BLaER1 (cell line): ENCODE measurements at regions not wholly inside any gene's neighbourhood (a gene's known extent, or its start where the extent isn't known, plus 50 kb on each side); places are given as distances from the start of the nearest gene placed in this dataset.
A peak's percentile ranks its signal among the peaks of the same experiment; 100 is the strongest.

Source experiments
- H3K27ac ChIP-seq: shearing (Covaris generic); formaldehyde crosslinking; 2 replicates; pipeline ENCODE4 v1.8.1; 2022
- H3K27me3 ChIP-seq: shearing (Covaris generic); formaldehyde crosslinking; 2 replicates; pipeline ENCODE4 v1.8.1; 2022
- H3K36me3 ChIP-seq: shearing (Covaris generic); formaldehyde crosslinking; 2 replicates; pipeline ENCODE4 v1.8.1; 2022
- H3K4me1 ChIP-seq: shearing (Covaris generic); formaldehyde crosslinking; 2 replicates; pipeline ENCODE4 v1.8.1; 2022
- H3K4me2 ChIP-seq: shearing (Covaris generic); formaldehyde crosslinking; 2 replicates; pipeline ENCODE4 v1.8.1; 2022
- H3K4me3 ChIP-seq: shearing (Covaris generic); formaldehyde crosslinking; 2 replicates; pipeline ENCODE4 v1.8.1; 2022
- H3K9ac ChIP-seq: shearing (Covaris generic); formaldehyde crosslinking; 2 replicates; pipeline ENCODE4 v1.8.1; 2022
- H3K9me3 ChIP-seq: shearing (Covaris generic); formaldehyde crosslinking; 2 replicates; pipeline ENCODE4 v1.8.1; 2022
- H4K20me1 ChIP-seq: shearing (Covaris generic); formaldehyde crosslinking; 2 replicates; pipeline ENCODE4 v1.8.1; 2022
- Cebpa-rat ChIP-seq: shearing (Covaris generic); IDR thresholded peaks from 2 replicates; pipeline ENCODE4 v1.8.1; 2022

GRCh38 chr6:44620922-44621321 is 233.4 kb downstream of the CDC5L start:
- Histone ChIP-seq H3K27me3 (no peaks in the 10 kb centered on the region), H3K9ac (no peak overlapping the region), H3K4me1 (peaks cover 100% of the 10 kb centered on the region), H3K4me2 (peak overlapping the region; percentile 79), H3K4me3 (no peak overlapping the region), H3K36me3 (no peaks in the 10 kb centered on the region), H3K27ac (no peak overlapping the region), H4K20me1 (no peaks in the 10 kb centered on the region), H3K9me3 (no peaks in the 10 kb centered on the region)
- no peak for TF ChIP-seq Cebpa-rat

GRCh38 chr6:44621846-44622245 is 234.3 kb downstream of the CDC5L start:
- H3K9me3 ChIP-seq = no peaks in the 10 kb centered on the region
- no peaks in the 10 kb centered on the region for H3K36me3 ChIP-seq
- H3K4me1 ChIP-seq = peaks cover 100% of the 10 kb centered on the region
- no peak overlapping the region for H3K9ac ChIP-seq
- no peaks in the 10 kb centered on the region for H4K20me1 ChIP-seq
- H3K27me3 ChIP-seq = no peaks in the 10 kb centered on the region
- no peak overlapping the region for H3K4me3 ChIP-seq
- peak overlapping the region; percentile 79 for H3K4me2 ChIP-seq
- peak overlapping the region; percentile 52; the same call in 1 of the 2 replicates for H3K27ac ChIP-seq
- no peak for TF ChIP-seq Cebpa-rat

GRCh38 chr6:44622555-44622954 is 235.0 kb downstream of the CDC5L start:
- no peak for TF ChIP-seq Cebpa-rat
- no peak overlapping the region for H3K4me3 ChIP-seq
- no peaks in the 10 kb centered on the region for H3K27me3 ChIP-seq
- H3K4me1 ChIP-seq = peaks cover 100% of the 10 kb centered on the region
- H3K27ac ChIP-seq = no peak overlapping the region
- no peak overlapping the region for H3K9ac ChIP-seq
- no peaks in the 10 kb centered on the region for H4K20me1 ChIP-seq
- no peaks in the 10 kb centered on the region for H3K36me3 ChIP-seq
- no peaks in the 10 kb centered on the region for H3K9me3 ChIP-seq
- peak overlapping the region; percentile 79 for H3K4me2 ChIP-seq

GRCh38 chr6:44622956-44623355 is 235.4 kb downstream of the CDC5L start:
- no peak for TF ChIP-seq Cebpa-rat
- Histone ChIP-seq H3K27me3 (no peaks in the 10 kb centered on the region), H3K4me3 (no peak overlapping the region), H3K9ac (no peak overlapping the region), H3K4me2 (peak overlapping the region; percentile 79), H3K9me3 (no peaks in the 10 kb centered on the region), H4K20me1 (no peaks in the 10 kb centered on the region), H3K4me1 (peaks cover 100% of the 10 kb centered on the region), H3K27ac (no peak overlapping the region), H3K36me3 (no peaks in the 10 kb centered on the region)

GRCh38 chr6:44624226-44624625 is 236.7 kb downstream of the CDC5L start:
- no peak overlapping the region; the same call in 1 of the 2 replicates for H3K4me3 ChIP-seq
- no peaks in the 10 kb centered on the region for H4K20me1 ChIP-seq
- peak overlapping the region; percentile 79 for H3K4me2 ChIP-seq
- H3K9ac ChIP-seq = peak overlapping the region; percentile 47
- no peak for TF ChIP-seq Cebpa-rat
- no peaks in the 10 kb centered on the region for H3K9me3 ChIP-seq
- peaks cover 92% of the 10 kb centered on the region for H3K4me1 ChIP-seq
- peak overlapping the region; percentile 74 for H3K27ac ChIP-seq
- no peaks in the 10 kb centered on the region for H3K27me3 ChIP-seq
- H3K36me3 ChIP-seq = no peaks in the 10 kb centered on the region

GRCh38 chr6:44624936-44625573 is 237.5 kb downstream of the CDC5L start:
- no peaks in the 10 kb centered on the region for H3K27me3 ChIP-seq
- peaks cover 90% of the 10 kb centered on the region for H3K4me1 ChIP-seq
- peak overlapping the region; percentile 79 for H3K4me2 ChIP-seq
- H3K36me3 ChIP-seq = no peaks in the 10 kb centered on the region
- H3K9ac ChIP-seq = no peak overlapping the region
- peak overlapping the region; percentile 74 for H3K27ac ChIP-seq
- no peak overlapping the region for H3K4me3 ChIP-seq
- no peaks in the 10 kb centered on the region for H3K9me3 ChIP-seq
- H4K20me1 ChIP-seq = no peaks in the 10 kb centered on the region
- no peak for TF ChIP-seq Cebpa-rat

- Histone ChIP-seq H3K4me2 (peak overlapping the region; percentile 79), H3K36me3 (no peaks in the 10 kb centered on the region), H3K4me1 (peaks cover 90% of the 10 kb centered on the region), H3K27ac (no peak overlapping the region), H3K4me3 (no peak overlapping the region), H3K9ac (no peak overlapping the region), H4K20me1 (no peaks in the 10 kb centered on the region), H3K27me3 (no peaks in the 10 kb centered on the region), H3K9me3 (no peaks in the 10 kb centered on the region)
- TF ChIP-seq Cebpa-rat = no peak
These were observed 238.5 kb downstream of the CDC5L start for GRCh38 chr6:44625996-44626395.

GRCh38 chr6:44626616-44627015 is 239.1 kb downstream of the CDC5L start:
- H3K4me3 ChIP-seq = no peak overlapping the region
- no peaks in the 10 kb centered on the region for H3K36me3 ChIP-seq
- peak overlapping the region; percentile 79 for H3K4me2 ChIP-seq
- peak overlapping the region; percentile 77 for H3K27ac ChIP-seq
- H4K20me1 ChIP-seq = no peaks in the 10 kb centered on the region
- TF ChIP-seq Cebpa-rat = no peak
- H3K9me3 ChIP-seq = no peaks in the 10 kb centered on the region
- H3K9ac ChIP-seq = peak overlapping the region; percentile 39; the same call in 1 of the 2 replicates
- H3K27me3 ChIP-seq = no peaks in the 10 kb centered on the region
- H3K4me1 ChIP-seq = peaks cover 85% of the 10 kb centered on the region

GRCh38 chr6:44627091-44627882 is 239.8 kb downstream of the CDC5L start:
- H3K27me3 ChIP-seq = no peaks in the 10 kb centered on the region
- peak overlapping the region; percentile 79 for H3K4me2 ChIP-seq
- 0 out of 2 replicates have a peak overlapping the region, but pooled peaks have one; percentile 2 for H3K4me3 ChIP-seq
- TF ChIP-seq Cebpa-rat = no peak
- H3K36me3 ChIP-seq = no peaks in the 10 kb centered on the region
- H4K20me1 ChIP-seq = no peaks in the 10 kb centered on the region
- H3K4me1 ChIP-seq = peaks cover 78% of the 10 kb centered on the region
- peak overlapping the region; percentile 77 for H3K27ac ChIP-seq
- peak overlapping the region; percentile 39; the same call in 1 of the 2 replicates for H3K9ac ChIP-seq
- H3K9me3 ChIP-seq = no peaks in the 10 kb centered on the region

GRCh38 chr6:44627883-44628271 is 240.4 kb downstream of the CDC5L start:
- Histone ChIP-seq H3K9ac (no peak overlapping the region), H4K20me1 (no peaks in the 10 kb centered on the region), H3K36me3 (no peaks in the 10 kb centered on the region), H3K27ac (peak overlapping the region; percentile 77), H3K4me1 (peaks cover 72% of the 10 kb centered on the region), H3K4me3 (no peak overlapping the region), H3K9me3 (no peaks in the 10 kb centered on the region), H3K27me3 (no peaks in the 10 kb centered on the region), H3K4me2 (peak overlapping the region; percentile 79)
- TF ChIP-seq Cebpa-rat = no peak
